Mesenchymal stem cell (in vitro differentiated cells and primary cell): ENCODE measurements at regions not wholly inside any gene's neighbourhood (a gene's known extent, or its start where the extent isn't known, plus 50 kb on each side); places are given as distances from the start of the nearest gene placed in this dataset.

ENCODE experiments used
- DNase-seq: peaks from one replicate; pipeline ENCODE4 v3.0.0-alpha.2; 2013
- H2AFZ ChIP-seq: one replicate; pipeline ENCODE4 v1.6.1; 2013; ENCODE audit warnings: low read depth, mild to moderate bottlenecking, control low read depth, inconsistent platforms, low read length, moderate library complexity
- H2AK5ac ChIP-seq: 2 replicates; pipeline ENCODE4 v1.6.1; 2013; ENCODE audit warnings: low read length, moderate library complexity, mild to moderate bottlenecking, inconsistent platforms; ENCODE audit not compliant: severe bottlenecking
- H2BK120ac ChIP-seq: one replicate; pipeline ENCODE4 v1.6.1; 2013; ENCODE audit warnings: low read depth, mild to moderate bottlenecking, inconsistent platforms, low read length, moderate library complexity
- H2BK12ac ChIP-seq, 2 experiments: one replicate each; pipeline ENCODE4 v1.6.1; 2013; ENCODE audit warnings: inconsistent platforms in 2 of 2, low read length in 2 of 2, mild to moderate bottlenecking in 2 of 2, moderate library complexity in 2 of 2, control low read depth in 1 of 2
- H2BK15ac ChIP-seq: one replicate; pipeline ENCODE4 v1.6.1; 2013; ENCODE audit warnings: mild to moderate bottlenecking, low read depth, inconsistent platforms; ENCODE audit not compliant: poor library complexity, severe bottlenecking
- H2BK5ac ChIP-seq: 2 replicates; pipeline ENCODE4 v1.6.1; 2013; ENCODE audit warnings: low read depth, mild to moderate bottlenecking, low read length, control low read depth, inconsistent platforms; ENCODE audit not compliant: poor library complexity, severe bottlenecking
- H3K14ac ChIP-seq, 2 experiments: one replicate each; pipeline ENCODE4 v1.6.1; 2013; ENCODE audit warnings: inconsistent platforms in 2 of 2, low read length in 2 of 2, control low read depth in 1 of 2, mild to moderate bottlenecking in 1 of 2, moderate library complexity in 1 of 2
- H3K18ac ChIP-seq, 2 experiments: one replicate each; pipeline ENCODE4 v1.6.1; 2013; ENCODE audit warnings: inconsistent platforms in 2 of 2, low read length in 2 of 2, control low read depth in 1 of 2, low read depth in 1 of 2, mild to moderate bottlenecking in 1 of 2
- H3K23ac ChIP-seq, 2 experiments: one replicate each; pipeline ENCODE4 v1.6.1; 2013; ENCODE audit warnings: inconsistent platforms in 2 of 2, low read length in 2 of 2, mild to moderate bottlenecking in 2 of 2, moderate library complexity in 2 of 2, control low read depth in 1 of 2
- H3K27ac ChIP-seq: 2 replicates; pipeline ENCODE4 v1.5.1; 2013; ENCODE audit warnings: mild to moderate bottlenecking, moderate library complexity, low read length, control low read depth, inconsistent platforms; ENCODE audit not compliant: poor library complexity, severe bottlenecking
- H3K27me3 ChIP-seq, 2 experiments: 2 replicates each; pipeline versions ENCODE4 v1.6.1 to v1.7.0; 2013; ENCODE audit warnings: low read length in 2 of 2, mild to moderate bottlenecking in 2 of 2, moderate library complexity in 2 of 2, control low read depth in 1 of 2, inconsistent platforms in 1 of 2; ENCODE audit not compliant: control insufficient read depth in 1 of 2, insufficient read depth in 1 of 2
- H3K36me3 ChIP-seq, 2 experiments: 2 replicates each; pipeline versions ENCODE4 v1.6.1 to v1.7.0; 2013; ENCODE audit warnings: low read length in 2 of 2, control low read depth in 1 of 2, inconsistent platforms in 1 of 2, low read depth in 1 of 2, mild to moderate bottlenecking in 1 of 2; ENCODE audit not compliant: insufficient read depth in 2 of 2, control insufficient read depth in 1 of 2
- H3K4ac ChIP-seq, 2 experiments: one replicate each; pipeline ENCODE4 v1.6.1; 2013; ENCODE audit warnings: inconsistent platforms in 2 of 2, low read length in 2 of 2, mild to moderate bottlenecking in 2 of 2, moderate library complexity in 2 of 2, control low read depth in 1 of 2, low read depth in 1 of 2
- H3K4me1 ChIP-seq: 2 replicates; pipeline ENCODE4 v1.6.1; 2013; ENCODE audit warnings: low read depth, low read length, control low read depth; ENCODE audit not compliant: control insufficient read depth, insufficient read depth
- H3K4me2 ChIP-seq: 2 replicates; pipeline ENCODE4 v1.6.1; 2013; ENCODE audit warnings: low read length, mild to moderate bottlenecking, inconsistent platforms; ENCODE audit not compliant: poor library complexity, severe bottlenecking
- H3K4me3 ChIP-seq, 2 experiments: 2 replicates each; pipeline versions ENCODE4 v1.5.1 to v1.7.0; 2013; ENCODE audit warnings: low read length in 2 of 2, mild to moderate bottlenecking in 2 of 2, control low read depth in 1 of 2, low read depth in 1 of 2; ENCODE audit not compliant: insufficient read depth in 1 of 2
- H3K79me1 ChIP-seq: replicated peaks from 2 replicates; pipeline ENCODE4 v1.6.1; 2013; ENCODE audit warnings: mild to moderate bottlenecking, control low read depth, low read length, inconsistent platforms; ENCODE audit not compliant: poor library complexity, severe bottlenecking
- H3K9ac ChIP-seq: 2 replicates; pipeline ENCODE4 v1.7.0; 2013; ENCODE audit warnings: mild to moderate bottlenecking, low read length, moderate library complexity
- H3K9me3 ChIP-seq: 2 replicates; pipeline ENCODE4 v1.7.0; 2013; ENCODE audit warnings: mild to moderate bottlenecking, low read length; ENCODE audit not compliant: control insufficient read depth
- H4K8ac ChIP-seq: one replicate; pipeline ENCODE4 v1.6.1; 2013; ENCODE audit warnings: inconsistent platforms, mild to moderate bottlenecking, low read length, moderate library complexity
- H4K91ac ChIP-seq: one replicate; pipeline ENCODE4 v1.6.1; 2013; ENCODE audit warnings: mild to moderate bottlenecking, low read length, inconsistent platforms
- whole genome bisulfite sequencing: methylation state at CpG from one replicate; pipeline ENCODE4 v1.1.7; 2013; ENCODE audit warnings: mixed read lengths; 5-methylcytosine and 5-hydroxymethylcytosine counted together

DNA sequence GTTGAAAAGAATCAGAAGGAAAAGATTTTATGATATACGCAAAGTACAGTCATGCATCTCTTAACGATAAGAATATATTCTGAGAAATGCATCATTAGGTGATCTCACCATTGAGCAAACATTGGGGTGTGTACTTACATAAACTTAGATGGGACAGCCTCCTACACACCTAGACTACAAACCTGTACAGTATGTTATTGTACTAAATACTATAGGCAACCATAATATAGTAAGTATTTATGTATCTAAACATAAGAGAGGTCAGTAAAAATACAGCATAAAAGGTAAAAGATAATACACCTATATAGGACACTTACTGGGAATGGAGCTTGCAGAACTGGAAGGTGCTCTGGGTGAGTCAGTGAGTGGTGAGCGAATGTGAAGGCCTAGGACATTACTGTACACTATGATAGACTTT is 254.6 kb downstream of the SPRY2 start:
- no peaks in the 10 kb centered on the region for H3K9me3 ChIP-seq
- H2BK5ac ChIP-seq: no peak overlapping the region
- H3K9ac ChIP-seq: no peak overlapping the region
- H3K27me3 ChIP-seq: no peaks in the 10 kb centered on the region
- no peak overlapping the region for H3K4me3 ChIP-seq
- peaks cover 4% of the 10 kb centered on the region for H3K4me1 ChIP-seq
- no peak overlapping the region for H3K14ac ChIP-seq
- H2BK120ac ChIP-seq: no peak overlapping the region
- H4K91ac ChIP-seq: no peak overlapping the region
- no peak overlapping the region for H3K18ac ChIP-seq
- H3K36me3 ChIP-seq: no peaks in the 10 kb centered on the region
- H2AK5ac ChIP-seq: no peak overlapping the region
- H3K23ac ChIP-seq: no peak overlapping the region
- H2BK15ac ChIP-seq: no peak overlapping the region
- no peak overlapping the region for H2BK12ac ChIP-seq
- H3K4ac ChIP-seq: no peak overlapping the region
- no peak overlapping the region for H2AFZ ChIP-seq
- H3K79me1 ChIP-seq: no peaks in the 10 kb centered on the region
- no peak overlapping the region for H3K4me2 ChIP-seq
- 83% methylated on average over 1 of the region's 3 CpGs for WGBS
- no peak for DNase-seq
- H3K27ac ChIP-seq: no peak overlapping the region
- no peak overlapping the region for H4K8ac ChIP-seq

DNA sequence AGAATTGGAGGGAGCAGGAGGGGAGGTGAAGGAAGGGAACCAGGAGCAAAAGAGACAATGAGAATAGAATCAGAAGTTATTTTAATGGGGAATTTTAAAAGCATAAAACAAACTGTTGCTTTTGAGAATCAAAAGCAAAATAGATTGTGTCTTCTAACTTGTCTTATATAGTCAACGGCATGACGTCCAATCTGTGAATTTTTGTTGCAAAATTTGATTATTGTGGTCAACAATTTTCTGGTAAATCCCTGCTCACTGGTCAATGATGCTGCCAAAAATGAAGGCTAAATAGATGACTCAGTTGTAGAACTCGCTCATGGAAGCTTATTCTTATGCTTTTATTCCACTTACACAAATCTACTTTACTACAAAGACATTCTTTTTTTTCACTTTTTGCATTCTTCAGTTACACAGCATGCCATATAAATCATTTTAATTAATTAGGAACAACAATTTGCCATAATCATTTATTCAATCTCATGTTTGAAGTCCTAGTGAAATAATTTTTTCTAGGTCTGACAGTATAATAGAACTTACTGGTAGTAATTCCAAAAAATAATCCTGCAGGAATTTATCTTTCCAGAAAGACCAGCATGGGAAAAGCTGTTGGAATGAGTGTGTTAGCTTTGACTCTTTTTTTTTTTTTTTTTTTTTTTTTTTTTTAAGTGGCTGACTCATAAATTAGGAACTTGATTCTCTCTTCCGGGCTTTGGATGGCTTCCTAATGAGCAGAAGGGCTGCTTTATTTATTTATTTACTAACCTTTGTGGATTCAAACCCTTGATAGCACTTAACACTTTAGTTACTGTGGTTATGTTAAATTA is 256.9 kb downstream of the SPRY2 start:
- H3K4me1 ChIP-seq: peaks cover 4% of the 10 kb centered on the region
- no peaks in the 10 kb centered on the region for H3K27me3 ChIP-seq
- H3K4ac ChIP-seq: peak overlapping the region in 1 of 2 experiments; percentile 51
- no peak overlapping the region for H2BK15ac ChIP-seq
- H3K4me2 ChIP-seq: peak overlapping the region; percentile 18
- peak overlapping the region; percentile 82 for H3K27ac ChIP-seq
- H3K79me1 ChIP-seq: no peaks in the 10 kb centered on the region
- H3K18ac ChIP-seq: peak overlapping the region in 1 of 2 experiments; percentile 70
- H3K14ac ChIP-seq: no peak overlapping the region
- H4K91ac ChIP-seq: no peak overlapping the region
- peak; percentile 85 for DNase-seq
- H3K4me3 ChIP-seq: peak overlapping the region in 1 of 2 experiments; percentile 67
- peak overlapping the region; percentile 1 for H2BK120ac ChIP-seq
- H3K9me3 ChIP-seq: no peaks in the 10 kb centered on the region
- H2BK5ac ChIP-seq: no peak overlapping the region
- no peak overlapping the region for H2AFZ ChIP-seq
- no peak overlapping the region for H2AK5ac ChIP-seq
- H4K8ac ChIP-seq: no peak overlapping the region
- no peak overlapping the region for H3K23ac ChIP-seq
- H2BK12ac ChIP-seq: peak overlapping the region in 1 of 2 experiments; percentile 71
- WGBS: 10% methylated on average over 3 of the region's 4 CpGs
- peak overlapping the region; percentile 89 for H3K9ac ChIP-seq
- H3K36me3 ChIP-seq: no peaks in the 10 kb centered on the region

DNA sequence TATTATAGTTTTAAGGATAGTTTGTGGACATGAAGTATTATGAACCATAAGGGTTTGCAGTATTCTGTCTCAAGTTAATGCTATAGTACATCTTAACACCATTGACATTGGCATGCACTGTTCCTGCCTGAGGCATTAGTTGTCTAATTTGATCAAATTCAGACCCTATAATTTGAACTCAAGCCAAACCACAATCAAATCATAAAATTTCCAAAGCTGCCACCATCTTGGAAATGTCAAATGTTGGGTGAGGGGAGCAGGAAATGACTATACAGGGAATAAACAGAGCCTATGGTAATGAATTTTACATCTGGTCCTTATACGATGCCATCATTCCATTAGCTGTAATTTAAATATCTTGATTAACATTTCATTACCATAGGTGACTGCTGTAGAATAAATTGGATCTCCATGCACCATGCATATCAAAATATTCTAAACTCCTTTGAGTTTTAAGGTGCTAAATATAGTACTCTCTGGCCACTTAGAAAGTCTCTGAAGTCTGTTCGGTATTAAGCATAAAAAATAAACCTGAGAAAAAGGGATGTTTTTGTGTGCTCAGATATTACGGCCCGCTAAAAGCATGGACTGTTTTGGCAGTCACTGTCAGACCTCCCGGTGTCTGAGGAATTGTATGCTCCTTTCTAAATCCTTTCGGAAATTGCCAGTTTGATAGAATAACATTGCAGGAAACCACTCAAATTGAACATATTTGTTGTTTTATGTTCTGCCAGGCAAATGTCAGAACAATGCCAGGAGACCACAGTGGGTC is 257.7 kb downstream of the SPRY2 start:
- H2BK5ac ChIP-seq: no peak overlapping the region
- no peaks in the 10 kb centered on the region for H3K79me1 ChIP-seq
- H3K4ac ChIP-seq: peak overlapping the region in 1 of 2 experiments; percentile 51
- no peak overlapping the region for H4K91ac ChIP-seq
- H3K9ac ChIP-seq: peak overlapping the region; percentile 89
- peak overlapping the region; percentile 82 for H3K27ac ChIP-seq
- H3K23ac ChIP-seq: no peak overlapping the region
- peak overlapping the region in 1 of 2 experiments; percentile 67 for H3K4me3 ChIP-seq
- peak overlapping the region in 1 of 2 experiments; percentile 70 for H3K18ac ChIP-seq
- H2BK120ac ChIP-seq: peak overlapping the region; percentile 1
- no peaks in the 10 kb centered on the region for H3K9me3 ChIP-seq
- H2AFZ ChIP-seq: no peak overlapping the region
- peak overlapping the region in 1 of 2 experiments; percentile 71 for H2BK12ac ChIP-seq
- 61% methylated on average over 5 of the region's 6 CpGs for WGBS
- no peak for DNase-seq
- H3K36me3 ChIP-seq: no peaks in the 10 kb centered on the region
- peak overlapping the region; percentile 18 for H3K4me2 ChIP-seq
- no peak overlapping the region for H3K14ac ChIP-seq
- no peak overlapping the region for H2AK5ac ChIP-seq
- peaks cover 4% of the 10 kb centered on the region for H3K4me1 ChIP-seq
- no peaks in the 10 kb centered on the region for H3K27me3 ChIP-seq
- no peak overlapping the region for H2BK15ac ChIP-seq
- no peak overlapping the region for H4K8ac ChIP-seq
